DND-41 (cell line): ENCODE measurements at regions not wholly inside any gene's neighbourhood (a gene's known extent, or its start where the extent isn't known, plus 50 kb on each side); places are given as distances from the start of the nearest gene placed in this dataset.
"Not testable (repeated sequence)": the region's sequence is repeated elsewhere in the genome, so short reads cannot be mapped to it uniquely, and the experiment has no call there.

ENCODE experiments used
- ATAC-seq: fragments of 200-7000 bp; cut with Tn5 transposase; 3 replicates; pipeline ENCODE4 v1.9.1; 2021; ENCODE audit warnings: low read depth; ENCODE audit not compliant: insufficient read depth
- DNase-seq: peaks from one replicate; pipeline ENCODE4 v3.0.0-alpha.2; 2020
- H2AFZ ChIP-seq: 2 replicates; pipeline ENCODE4 v1.6.0; 2012; ENCODE audit warnings: low read depth, low read length
- H3K27ac ChIP-seq: 2 replicates; pipeline ENCODE4 v1.5.1; 2012; ENCODE audit warnings: low read length, inconsistent platforms
- H3K27me3 ChIP-seq: fragments of 200-600 bp; sonication (generic); 2 replicates; pipeline ENCODE4 v1.6.0; 2012; ENCODE audit warnings: low read length, mild to moderate bottlenecking, inconsistent platforms; ENCODE audit not compliant: insufficient read depth, poor library complexity
- H3K36me3 ChIP-seq: 2 replicates; pipeline ENCODE4 v1.5.1; 2012; ENCODE audit warnings: low read length, inconsistent platforms; ENCODE audit not compliant: insufficient read depth
- H3K4me1 ChIP-seq: 2 replicates; pipeline ENCODE4 v1.5.1; 2012; ENCODE audit warnings: mild to moderate bottlenecking, low read length; ENCODE audit not compliant: insufficient read depth
- H3K4me2 ChIP-seq: 2 replicates; pipeline ENCODE4 v1.6.0; 2012; ENCODE audit warnings: mild to moderate bottlenecking, moderate library complexity, low read length, inconsistent platforms; ENCODE audit not compliant: insufficient read depth
- H3K4me3 ChIP-seq, 2 experiments: fragments of 200-600 bp in 1 of 2; shearing (Covaris generic) in 1 of 2; 2 replicates each; pipeline ENCODE4 v1.5.1; 2012 to 2016; ENCODE audit warnings: inconsistent platforms in 2 of 2, low read length in 2 of 2, mild to moderate bottlenecking in 2 of 2, low read depth in 1 of 2, moderate library complexity in 1 of 2
- H3K79me2 ChIP-seq: 2 replicates; pipeline ENCODE4 v1.6.0; 2012; ENCODE audit warnings: low read length, inconsistent platforms; ENCODE audit not compliant: insufficient read depth
- H3K9ac ChIP-seq: 2 replicates; pipeline ENCODE4 v1.6.0; 2012; ENCODE audit warnings: low read depth, mild to moderate bottlenecking, inconsistent platforms, low read length, moderate library complexity
- H3K9me3 ChIP-seq: 2 replicates; pipeline ENCODE4 v1.5.1; 2012; ENCODE audit warnings: low read length, moderate library complexity, mild to moderate bottlenecking, inconsistent platforms; ENCODE audit not compliant: insufficient read depth, severe bottlenecking
- H4K20me1 ChIP-seq: 2 replicates; pipeline ENCODE4 v1.6.0; 2012; ENCODE audit warnings: low read length; ENCODE audit not compliant: insufficient read depth
- EZH2 ChIP-seq: IDR thresholded peaks from 3 replicates; pipeline ENCODE4 v1.6.1; 2012; ENCODE audit warnings: borderline replicate concordance, low read depth, mild to moderate bottlenecking, moderate library complexity, low read length, inconsistent platforms; ENCODE audit not compliant: severe bottlenecking
- TF ChIP-seq, protein P1 (sequence below): IDR thresholded peaks from 2 replicates; pipeline ENCODE4 v1.5.1; 2012; ENCODE audit warnings: borderline replicate concordance, low read length, moderate library complexity, mild to moderate bottlenecking; ENCODE audit not compliant: poor library complexity, severe bottlenecking; ENCODE audit errors: extremely low read depth

GRCh38 chrX:26511589-26512363, 295.8 kb downstream of the MAGEB5 start:
- Histone ChIP-seq H3K36me3 (no peaks in the 10 kb centered on the region), H3K4me2 (no peak overlapping the region), H4K20me1 (no peaks in the 10 kb centered on the region), H3K9ac (no peak overlapping the region), H3K4me3 (no peak overlapping the region), H3K79me2 (no peaks in the 10 kb centered on the region), H3K4me1 (no peaks in the 10 kb centered on the region), H3K27ac (no peak overlapping the region), H2AFZ (no peak overlapping the region), H3K27me3 (no peaks in the 10 kb centered on the region), H3K9me3 (no peaks in the 10 kb centered on the region)
- TF ChIP-seq EZH2: no peak
- no peak for ATAC-seq
- no peak for DNase-seq

DNA sequence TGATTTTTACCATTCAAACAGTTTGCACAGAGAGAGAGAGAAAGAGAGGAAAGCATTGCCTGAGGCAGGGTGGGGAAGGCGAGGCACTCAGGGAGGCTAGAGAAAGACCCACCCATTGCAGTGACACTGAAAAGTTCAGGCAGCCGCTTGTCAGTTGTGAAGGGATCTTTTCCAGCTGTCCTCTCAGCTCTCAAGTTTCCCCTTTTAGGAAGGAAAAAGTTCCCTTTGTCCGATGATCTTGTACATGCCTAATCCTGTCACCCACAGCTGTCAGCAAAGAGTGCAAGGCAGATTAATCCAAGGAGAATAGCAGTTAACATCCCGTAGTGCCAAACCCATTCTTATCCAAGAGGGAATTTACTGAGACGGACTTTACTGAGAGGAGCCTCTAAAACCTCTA, 255.0 kb downstream of the MAGEB5 start:
- Histone ChIP-seq H3K4me3 (no peak overlapping the region), H3K36me3 (no peaks in the 10 kb centered on the region), H3K79me2 (no peaks in the 10 kb centered on the region), H4K20me1 (no peaks in the 10 kb centered on the region), H3K27me3 (no peaks in the 10 kb centered on the region), H3K4me2 (no peak overlapping the region), H2AFZ (no peak overlapping the region), H3K27ac (no peak overlapping the region), H3K9me3 (no peaks in the 10 kb centered on the region), H3K4me1 (no peaks in the 10 kb centered on the region), H3K9ac (no peak overlapping the region)
- TF ChIP-seq, protein P1, sequence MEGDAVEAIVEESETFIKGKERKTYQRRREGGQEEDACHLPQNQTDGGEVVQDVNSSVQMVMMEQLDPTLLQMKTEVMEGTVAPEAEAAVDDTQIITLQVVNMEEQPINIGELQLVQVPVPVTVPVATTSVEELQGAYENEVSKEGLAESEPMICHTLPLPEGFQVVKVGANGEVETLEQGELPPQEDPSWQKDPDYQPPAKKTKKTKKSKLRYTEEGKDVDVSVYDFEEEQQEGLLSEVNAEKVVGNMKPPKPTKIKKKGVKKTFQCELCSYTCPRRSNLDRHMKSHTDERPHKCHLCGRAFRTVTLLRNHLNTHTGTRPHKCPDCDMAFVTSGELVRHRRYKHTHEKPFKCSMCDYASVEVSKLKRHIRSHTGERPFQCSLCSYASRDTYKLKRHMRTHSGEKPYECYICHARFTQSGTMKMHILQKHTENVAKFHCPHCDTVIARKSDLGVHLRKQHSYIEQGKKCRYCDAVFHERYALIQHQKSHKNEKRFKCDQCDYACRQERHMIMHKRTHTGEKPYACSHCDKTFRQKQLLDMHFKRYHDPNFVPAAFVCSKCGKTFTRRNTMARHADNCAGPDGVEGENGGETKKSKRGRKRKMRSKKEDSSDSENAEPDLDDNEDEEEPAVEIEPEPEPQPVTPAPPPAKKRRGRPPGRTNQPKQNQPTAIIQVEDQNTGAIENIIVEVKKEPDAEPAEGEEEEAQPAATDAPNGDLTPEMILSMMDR: no peak
- no peak for TF ChIP-seq EZH2
- DNase-seq (no peak), ATAC-seq (no peak)

DNA sequence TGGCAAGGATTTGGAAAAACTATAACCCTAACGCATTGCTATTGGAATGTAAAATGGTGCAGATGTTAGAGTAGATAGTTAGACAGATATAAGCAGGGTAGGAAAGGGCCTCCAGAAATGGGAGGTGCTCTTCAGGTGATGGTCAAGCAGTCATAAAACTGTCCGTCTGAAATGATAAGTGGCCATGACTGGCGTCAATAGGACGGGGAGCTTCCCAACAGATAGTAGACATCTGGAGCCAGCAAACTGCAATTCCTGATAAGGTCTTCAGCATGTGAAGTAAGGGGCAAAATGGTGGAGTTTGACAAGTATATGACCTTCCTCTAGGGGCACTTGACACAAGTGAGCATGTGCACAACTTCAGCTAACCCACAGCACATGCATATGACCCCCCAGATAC, 250.4 kb downstream of the MAGEB5 start:
- Histone ChIP-seq H3K4me1 (no peaks in the 10 kb centered on the region), H3K9me3 (no peaks in the 10 kb centered on the region), H3K27ac (no peak overlapping the region), H3K9ac (no peak overlapping the region), H3K36me3 (no peaks in the 10 kb centered on the region), H2AFZ (no peak overlapping the region), H3K4me2 (no peak overlapping the region), H3K79me2 (no peaks in the 10 kb centered on the region), H3K4me3 (no peak overlapping the region), H4K20me1 (no peaks in the 10 kb centered on the region), H3K27me3 (no peaks in the 10 kb centered on the region)
- ATAC-seq: no peak
- no peak for DNase-seq
- TF ChIP-seq, protein P1: no peak
- TF ChIP-seq EZH2: no peak

GRCh38 chrX:26445288-26445687, 229.3 kb downstream of the MAGEB5 start:
- Histone ChIP-seq H3K27me3 (no peaks in the 10 kb centered on the region), H3K79me2 (no peaks in the 10 kb centered on the region), H3K36me3 (no peaks in the 10 kb centered on the region), H3K9ac (no peak overlapping the region), H2AFZ (no peak overlapping the region), H3K27ac (no peak overlapping the region), H4K20me1 (no peaks in the 10 kb centered on the region), H3K4me2 (no peak overlapping the region), H3K4me1 (no peaks in the 10 kb centered on the region), H3K9me3 (no peaks in the 10 kb centered on the region), H3K4me3 (no peak overlapping the region)
- no peak for TF ChIP-seq EZH2
- TF ChIP-seq, protein P1: no peak
- DNase-seq (no peak), ATAC-seq (no peak)

DNA sequence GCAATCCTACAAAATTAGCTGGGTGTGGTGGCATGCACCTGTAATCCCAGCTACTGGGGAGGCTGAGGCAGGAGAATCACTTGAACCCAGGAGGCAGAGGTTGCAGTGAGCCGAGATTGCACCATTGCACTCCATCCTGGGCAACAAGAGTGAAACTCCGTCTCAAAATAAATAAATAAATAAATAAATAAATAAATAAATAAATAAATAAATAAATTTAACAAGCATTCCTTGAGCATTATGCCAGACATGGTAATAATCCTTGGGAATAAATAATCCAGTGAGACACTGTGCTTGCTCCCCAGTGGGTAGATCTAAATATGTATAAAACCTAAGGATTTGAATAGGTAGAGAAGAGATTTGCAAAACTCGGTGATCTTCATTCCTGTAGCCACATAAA, 228.4 kb downstream of the MAGEB5 start:
- not testable (repeated sequence) for H4K20me1 ChIP-seq, H3K27ac ChIP-seq, H3K4me3 ChIP-seq, H3K9ac ChIP-seq, H3K4me2 ChIP-seq, H3K79me2 ChIP-seq, H3K9me3 ChIP-seq, ATAC-seq, H2AFZ ChIP-seq, H3K36me3 ChIP-seq, DNase-seq, H3K27me3 ChIP-seq, H3K4me1 ChIP-seq
